Osteocyte (in vitro differentiated cells): ENCODE measurements at regions not wholly inside any gene's neighbourhood (a gene's known extent, or its start where the extent isn't known, plus 50 kb on each side); places are given as distances from the start of the nearest gene placed in this dataset.

Source experiments
- DNase-seq: peaks from one replicate; pipeline ENCODE4 v3.0.0; 2021; ENCODE audit warnings: mixed read lengths; ENCODE audit not compliant: unreplicated experiment; ENCODE audit errors: extremely low spot score
- H3K27ac Mint-ChIP-seq: one replicate; pipeline ENCODE4 v1.8.0; 2021; ENCODE audit warnings: mild to moderate bottlenecking, mixed read lengths; ENCODE audit not compliant: unreplicated experiment
- H3K27me3 Mint-ChIP-seq: one replicate; pipeline ENCODE4 v1.8.0; 2021; ENCODE audit warnings: mixed read lengths; ENCODE audit not compliant: unreplicated experiment
- H3K36me3 Mint-ChIP-seq: one replicate; pipeline ENCODE4 v1.8.0; 2021; ENCODE audit warnings: mixed read lengths; ENCODE audit not compliant: unreplicated experiment
- H3K4me1 Mint-ChIP-seq: one replicate; pipeline ENCODE4 v1.8.0; 2021; ENCODE audit warnings: mixed read lengths; ENCODE audit not compliant: unreplicated experiment
- H3K4me3 Mint-ChIP-seq: one replicate; pipeline ENCODE4 v1.8.0; 2021; ENCODE audit warnings: mild to moderate bottlenecking, moderate library complexity, mixed read lengths; ENCODE audit not compliant: unreplicated experiment
- H3K9me3 Mint-ChIP-seq: one replicate; pipeline ENCODE4 v1.8.0; 2021; ENCODE audit warnings: mixed read lengths; ENCODE audit not compliant: unreplicated experiment
- CTCF ChIP-seq: fragments of 200-600 bp; sonication (generic); IDR thresholded peaks from 2 replicates; pipeline ENCODE4 v1.5.0; 2021; ENCODE audit warnings: antibody characterized with exemption, mild to moderate bottlenecking, moderate library complexity

- no peaks in the 10 kb centered on the region for H3K9me3 Mint-ChIP-seq
- TF ChIP-seq CTCF = no peak
Measured at GRCh38 chr13:58667096-58667495, 1035.6 kb downstream of the PCDH17 start.

GRCh38 chr13:58680115-58680514 lies 1048.6 kb downstream of the PCDH17 start:
- Mint-ChIP-seq H3K4me1 (no peaks in the 10 kb centered on the region), H3K27me3 (no peaks in the 10 kb centered on the region), H3K4me3 (no peak overlapping the region), H3K9me3 (peaks cover 9% of the 10 kb centered on the region), H3K36me3 (no peaks in the 10 kb centered on the region), H3K27ac (no peak overlapping the region)
- no peak for DNase-seq
- TF ChIP-seq CTCF = no peak

More at GRCh38 chr13:58667096-58667495, 1035.6 kb downstream of the PCDH17 start:
- no peak for DNase-seq
- no peaks in the 10 kb centered on the region for H3K4me1 Mint-ChIP-seq
- no peak overlapping the region for H3K27ac Mint-ChIP-seq
- H3K4me3 Mint-ChIP-seq = no peak overlapping the region
- H3K27me3 Mint-ChIP-seq = peaks cover 2% of the 10 kb centered on the region
- H3K36me3 Mint-ChIP-seq = no peaks in the 10 kb centered on the region

- DNase-seq = no peak
- H3K27ac Mint-ChIP-seq = no peak overlapping the region
- no peaks in the 10 kb centered on the region for H3K4me1 Mint-ChIP-seq
- H3K9me3 Mint-ChIP-seq = peaks cover 12% of the 10 kb centered on the region
- H3K36me3 Mint-ChIP-seq = no peaks in the 10 kb centered on the region
- TF ChIP-seq CTCF = no peak
- no peak overlapping the region for H3K4me3 Mint-ChIP-seq
- H3K27me3 Mint-ChIP-seq = no peaks in the 10 kb centered on the region
Measured at GRCh38 chr13:58682616-58683015, 1051.1 kb downstream of the PCDH17 start.

- TF ChIP-seq CTCF = no peak
- H3K27ac Mint-ChIP-seq = no peak overlapping the region
- H3K36me3 Mint-ChIP-seq = no peaks in the 10 kb centered on the region
- no peaks in the 10 kb centered on the region for H3K27me3 Mint-ChIP-seq
- no peak overlapping the region for H3K4me3 Mint-ChIP-seq
- H3K4me1 Mint-ChIP-seq = no peaks in the 10 kb centered on the region
- peaks cover 7% of the 10 kb centered on the region for H3K9me3 Mint-ChIP-seq
- no peak for DNase-seq
Measured at GRCh38 chr13:58687148-58687547, 1055.6 kb downstream of the PCDH17 start.

GRCh38 chr13:58698531-58698930 lies 1067.0 kb downstream of the PCDH17 start:
- no peaks in the 10 kb centered on the region for H3K36me3 Mint-ChIP-seq
- no peaks in the 10 kb centered on the region for H3K4me1 Mint-ChIP-seq
- H3K27me3 Mint-ChIP-seq = no peaks in the 10 kb centered on the region
- no peak for DNase-seq
- no peak overlapping the region for H3K4me3 Mint-ChIP-seq
- no peak overlapping the region for H3K27ac Mint-ChIP-seq
- H3K9me3 Mint-ChIP-seq = no peaks in the 10 kb centered on the region
- no peak for TF ChIP-seq CTCF
